Gastrocnemius medialis (tissue), 4 donors: ENCODE measurements at regions not wholly inside any gene's neighbourhood (a gene's known extent, or its start where the extent isn't known, plus 50 kb on each side); places are given as distances from the start of the nearest gene placed in this dataset.

Source experiments
- POLR2A ChIP-seq, 2 donors: fragments of 450-650 bp; IDR thresholded peaks; one replicate each; pipeline ENCODE4 v1.6.1; 2017; ENCODE audit warnings: antibody characterized with exemption in 2 of 2, mild to moderate bottlenecking in 2 of 2, moderate library complexity in 2 of 2
- TF ChIP-seq, protein P1 (sequence below), 5 experiments: fragments of 450-650 bp in 3 of 5; fragments of 200-600 bp in 2 of 5; sonication (generic) in 2 of 5; IDR thresholded peaks in 4 of 5; conservative IDR thresholded peaks in 1 of 5; 1 replicate in 4 of 5; 2 replicates in 1 of 5; pipeline ENCODE4 v1.5.1; 2016 to 2019; ENCODE audit warnings: antibody characterized with exemption in 5 of 5, mild to moderate bottlenecking in 3 of 5, moderate library complexity in 3 of 5

GRCh38 chr10:22807238-22807637 lies 92.9 kb upstream of the PIP4K2A start:
- TF ChIP-seq, protein P1, sequence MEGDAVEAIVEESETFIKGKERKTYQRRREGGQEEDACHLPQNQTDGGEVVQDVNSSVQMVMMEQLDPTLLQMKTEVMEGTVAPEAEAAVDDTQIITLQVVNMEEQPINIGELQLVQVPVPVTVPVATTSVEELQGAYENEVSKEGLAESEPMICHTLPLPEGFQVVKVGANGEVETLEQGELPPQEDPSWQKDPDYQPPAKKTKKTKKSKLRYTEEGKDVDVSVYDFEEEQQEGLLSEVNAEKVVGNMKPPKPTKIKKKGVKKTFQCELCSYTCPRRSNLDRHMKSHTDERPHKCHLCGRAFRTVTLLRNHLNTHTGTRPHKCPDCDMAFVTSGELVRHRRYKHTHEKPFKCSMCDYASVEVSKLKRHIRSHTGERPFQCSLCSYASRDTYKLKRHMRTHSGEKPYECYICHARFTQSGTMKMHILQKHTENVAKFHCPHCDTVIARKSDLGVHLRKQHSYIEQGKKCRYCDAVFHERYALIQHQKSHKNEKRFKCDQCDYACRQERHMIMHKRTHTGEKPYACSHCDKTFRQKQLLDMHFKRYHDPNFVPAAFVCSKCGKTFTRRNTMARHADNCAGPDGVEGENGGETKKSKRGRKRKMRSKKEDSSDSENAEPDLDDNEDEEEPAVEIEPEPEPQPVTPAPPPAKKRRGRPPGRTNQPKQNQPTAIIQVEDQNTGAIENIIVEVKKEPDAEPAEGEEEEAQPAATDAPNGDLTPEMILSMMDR (IDR thresholded peaks at IDR 0.05 in 4 of 5, conservative IDR thresholded peaks at IDR 0.05 in 1 of 5): no peak
- no peak for TF ChIP-seq POLR2A (IDR thresholded peaks at IDR 0.05)
